HT1080 (cell line): ENCODE measurements at regions not wholly inside any gene's neighbourhood (a gene's known extent, or its start where the extent isn't known, plus 50 kb on each side); places are given as distances from the start of the nearest gene placed in this dataset.

Experiments
- DNase-seq: peaks from one replicate; pipeline ENCODE4 v3.0.0-alpha.2; 2015; ENCODE audit warnings: low read depth

GRCh38 chr6:10305790-10306415, 109.0 kb downstream of the TFAP2A start:
- DNase-seq: no peak

- DNase-seq: peak; percentile 55
Measured at GRCh38 chr6:10303608-10304506, 111.0 kb downstream of the TFAP2A start.

GRCh38 chr6:10302566-10303235, 112.2 kb downstream of the TFAP2A start:
- DNase-seq: no peak

- DNase-seq: peak; percentile 47
Measured at GRCh38 chr6:10300071-10300470, 114.8 kb downstream of the TFAP2A start.

- DNase-seq: no peak
Measured at GRCh38 chr6:10297832-10298231, 117.0 kb downstream of the TFAP2A start.

- DNase-seq: no peak
Measured at GRCh38 chr6:10278746-10279145, 136.1 kb downstream of the TFAP2A start.

- DNase-seq: no peak
Measured at GRCh38 chr6:10276660-10277287, 138.1 kb downstream of the TFAP2A start.

- DNase-seq: peak; percentile 55
Measured at GRCh38 chr6:10276106-10276505, 138.8 kb downstream of the TFAP2A start.

- DNase-seq: peak; percentile 27
Measured at GRCh38 chr6:10272591-10272990, 142.3 kb downstream of the TFAP2A start.

GRCh38 chr6:10271982-10272381, 142.9 kb downstream of the TFAP2A start:
- no peak for DNase-seq

GRCh38 chr6:10269814-10270472, 144.9 kb downstream of the TFAP2A start:
- DNase-seq: peak; percentile 29

- no peak for DNase-seq
Measured at GRCh38 chr6:10268611-10269310, 146.1 kb downstream of the TFAP2A start.

- no peak for DNase-seq
Measured at GRCh38 chr6:10268111-10268510, 146.8 kb downstream of the TFAP2A start.

- no peak for DNase-seq
Measured at GRCh38 chr6:10266462-10266861, 148.4 kb downstream of the TFAP2A start.

GRCh38 chr6:10266061-10266460, 148.8 kb downstream of the TFAP2A start:
- no peak for DNase-seq

- no peak for DNase-seq
Measured at GRCh38 chr6:10262505-10262904, 152.4 kb downstream of the TFAP2A start.

- DNase-seq: no peak
Measured at GRCh38 chr6:10259671-10260070, 155.2 kb downstream of the TFAP2A start.

- no peak for DNase-seq
Measured at GRCh38 chr6:10258341-10258740, 156.5 kb downstream of the TFAP2A start.

GRCh38 chr6:10256113-10256690, 158.7 kb downstream of the TFAP2A start:
- DNase-seq: no peak

- no peak for DNase-seq
Measured at GRCh38 chr6:10250655-10251220, 164.1 kb downstream of the TFAP2A start.
